ENCODE measurements at regions not wholly inside any gene's neighbourhood (a gene's known extent, or its start where the extent isn't known, plus 50 kb on each side); places are given as distances from the start of the nearest gene placed in this dataset.
"Not testable (repeated sequence)": the region's sequence is repeated elsewhere in the genome, so short reads cannot be mapped to it uniquely, and the experiment has no call there.

DNA sequence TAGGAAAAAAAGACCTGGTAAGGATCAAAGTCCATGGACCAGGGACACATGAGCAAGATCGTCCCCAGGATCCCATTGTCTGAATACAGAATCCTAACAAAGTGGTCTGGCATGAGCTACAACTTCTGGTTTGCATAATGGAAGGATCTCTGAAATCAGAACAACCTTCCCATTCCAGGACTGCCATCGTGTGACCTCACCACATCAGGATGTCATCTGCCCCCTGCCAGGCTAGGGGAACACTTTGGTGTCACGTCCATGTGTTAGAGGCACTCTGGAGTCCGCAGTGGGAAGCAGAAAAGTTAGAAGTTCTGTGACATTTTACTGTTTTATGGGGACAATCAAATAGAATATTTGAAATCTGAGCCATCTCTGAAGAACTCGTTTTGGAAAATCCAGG is 160.7 kb downstream of the RGS9 start:
- TF ChIP-seq, protein P1, sequence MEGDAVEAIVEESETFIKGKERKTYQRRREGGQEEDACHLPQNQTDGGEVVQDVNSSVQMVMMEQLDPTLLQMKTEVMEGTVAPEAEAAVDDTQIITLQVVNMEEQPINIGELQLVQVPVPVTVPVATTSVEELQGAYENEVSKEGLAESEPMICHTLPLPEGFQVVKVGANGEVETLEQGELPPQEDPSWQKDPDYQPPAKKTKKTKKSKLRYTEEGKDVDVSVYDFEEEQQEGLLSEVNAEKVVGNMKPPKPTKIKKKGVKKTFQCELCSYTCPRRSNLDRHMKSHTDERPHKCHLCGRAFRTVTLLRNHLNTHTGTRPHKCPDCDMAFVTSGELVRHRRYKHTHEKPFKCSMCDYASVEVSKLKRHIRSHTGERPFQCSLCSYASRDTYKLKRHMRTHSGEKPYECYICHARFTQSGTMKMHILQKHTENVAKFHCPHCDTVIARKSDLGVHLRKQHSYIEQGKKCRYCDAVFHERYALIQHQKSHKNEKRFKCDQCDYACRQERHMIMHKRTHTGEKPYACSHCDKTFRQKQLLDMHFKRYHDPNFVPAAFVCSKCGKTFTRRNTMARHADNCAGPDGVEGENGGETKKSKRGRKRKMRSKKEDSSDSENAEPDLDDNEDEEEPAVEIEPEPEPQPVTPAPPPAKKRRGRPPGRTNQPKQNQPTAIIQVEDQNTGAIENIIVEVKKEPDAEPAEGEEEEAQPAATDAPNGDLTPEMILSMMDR (IDR thresholded peaks at IDR 0.05; ENCODE audit: extremely low read depth, insufficient read depth, missing control alignments), result no peak
- no peak for DNase-seq (ENCODE audit: low spot score)
- in situ Hi-C loops (cut with MboI; ENCODE audit: low pct_unique_long_range_greater_than_20kb, low sequenced_read_pairs, unreplicated experiment), result loop anchor here (10.0 to 25.0 kb wide), 2 partner anchors 687 to 864 kb away; no protein-coding TSS in a partner anchor

- TF ChIP-seq, protein P1 (IDR thresholded peaks at IDR 0.05; ENCODE audit: extremely low read depth, insufficient read depth, missing control alignments), result no peak
- in situ Hi-C loops (cut with MboI; ENCODE audit: low pct_unique_long_range_greater_than_20kb, low sequenced_read_pairs, unreplicated experiment), result loop anchor here (10.0 to 25.0 kb wide), 2 partner anchors 687 to 865 kb away; no protein-coding TSS in a partner anchor
- DNase-seq (ENCODE audit: low spot score), result no peak
Measured at GRCh38 chr17:65297384-65297783, 160.2 kb downstream of the RGS9 start.

- TF ChIP-seq, protein P1 (IDR thresholded peaks at IDR 0.05; ENCODE audit: extremely low read depth, insufficient read depth, missing control alignments), result peak; percentile 79
- in situ Hi-C loops (cut with MboI; ENCODE audit: low pct_unique_long_range_greater_than_20kb, low sequenced_read_pairs, unreplicated experiment), result loop anchor here (10.0 to 25.0 kb wide), 2 partner anchors 691 to 868 kb away; no protein-coding TSS in a partner anchor
- DNase-seq (ENCODE audit: low spot score), result peak; percentile 74
Measured at GRCh38 chr17:65294181-65294719, 157.1 kb downstream of the RGS9 start.

DNA sequence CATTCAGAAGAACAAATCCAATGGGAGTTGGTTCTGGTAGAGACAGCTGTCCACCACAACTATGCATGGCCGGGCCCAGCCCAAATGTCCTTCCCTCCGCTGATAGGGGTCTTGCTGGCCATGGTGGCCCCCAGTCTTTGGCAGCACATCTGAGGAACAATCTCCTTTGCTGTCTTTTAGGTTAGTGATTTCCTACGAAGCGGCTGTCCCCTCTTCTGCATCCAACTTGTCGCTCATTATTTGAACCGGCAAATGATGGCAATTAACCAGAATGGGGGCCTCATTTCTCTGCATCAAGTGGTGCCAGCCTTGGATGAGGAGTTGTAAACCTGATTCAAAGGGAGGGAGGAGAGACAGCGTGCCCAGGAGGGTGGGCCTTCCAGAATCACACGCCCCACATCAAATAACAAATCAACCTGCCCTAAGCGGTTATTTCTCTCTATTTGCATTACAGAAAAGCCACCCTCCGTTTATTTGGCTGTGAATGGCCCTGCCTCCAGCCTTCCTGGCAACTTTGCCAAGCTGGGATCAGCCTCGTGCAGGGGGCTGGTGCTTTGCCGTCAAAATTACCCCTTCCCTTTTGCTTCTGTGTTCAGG is 156.5 kb downstream of the RGS9 start:
- in situ Hi-C loops (cut with MboI; ENCODE audit: low pct_unique_long_range_greater_than_20kb, low sequenced_read_pairs, unreplicated experiment), result loop anchor here (10.0 to 25.0 kb wide), 2 partner anchors 691 to 869 kb away; no protein-coding TSS in a partner anchor
- TF ChIP-seq, protein P1 (IDR thresholded peaks at IDR 0.05; ENCODE audit: extremely low read depth, insufficient read depth, missing control alignments), result no peak

DNA sequence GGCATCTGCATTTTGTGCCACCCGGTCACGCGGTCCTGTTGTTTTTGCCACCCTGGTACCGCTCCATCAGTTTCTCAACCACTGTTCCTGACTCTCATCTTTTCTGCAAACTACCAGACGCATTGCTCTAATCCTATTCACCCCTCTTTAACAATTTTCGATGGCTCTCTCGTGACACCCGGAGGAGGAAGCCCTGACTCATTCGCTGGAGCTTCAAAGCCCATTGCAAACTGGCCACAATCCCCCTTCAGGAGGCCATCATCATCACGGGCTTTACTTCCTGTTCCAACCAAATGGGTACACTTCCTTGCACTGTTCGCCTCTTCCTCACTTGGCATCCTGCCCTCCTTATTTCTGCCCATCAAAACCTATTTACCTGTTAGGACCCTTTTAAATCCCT is 155.3 kb downstream of the RGS9 start:
- DNase-seq (ENCODE audit: low spot score), result no peak
- in situ Hi-C loops (cut with MboI; ENCODE audit: low pct_unique_long_range_greater_than_20kb, low sequenced_read_pairs, unreplicated experiment), result loop anchor here (10.0 to 25.0 kb wide), 2 partner anchors 692 to 870 kb away; no protein-coding TSS in a partner anchor

More for the DNA sequence above, 156.5 kb downstream of the RGS9 start:
- no peak for DNase-seq (ENCODE audit: low spot score)

DNA sequence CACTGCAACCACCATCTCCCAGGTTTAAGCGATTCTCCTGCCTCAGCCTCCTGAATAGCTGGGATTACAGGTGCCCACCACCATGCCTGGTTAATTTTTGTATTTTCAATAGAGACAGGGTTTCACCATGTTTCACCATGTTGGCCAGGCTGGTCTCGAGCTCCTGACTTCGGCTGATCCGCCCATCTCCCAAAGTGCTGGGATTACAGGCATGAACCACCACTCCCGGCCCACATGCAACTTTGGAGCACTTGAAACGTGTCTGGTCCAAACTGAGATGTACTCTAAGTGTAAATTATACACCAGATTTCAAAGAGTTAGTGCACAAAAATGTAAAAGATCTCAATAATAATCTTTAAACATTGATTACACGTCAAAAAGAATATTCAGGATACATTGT is 154.1 kb downstream of the RGS9 start:
- DNase-seq (ENCODE audit: low spot score), result not testable (repeated sequence)
- in situ Hi-C loops (cut with MboI; ENCODE audit: low pct_unique_long_range_greater_than_20kb, low sequenced_read_pairs, unreplicated experiment), result loop anchor here (10.0 to 25.0 kb wide), 2 partner anchors 694 to 871 kb away; no protein-coding TSS in a partner anchor

More for the DNA sequence above, 155.3 kb downstream of the RGS9 start:
- TF ChIP-seq, protein P1 (IDR thresholded peaks at IDR 0.05; ENCODE audit: extremely low read depth, insufficient read depth, missing control alignments), result no peak

DNA sequence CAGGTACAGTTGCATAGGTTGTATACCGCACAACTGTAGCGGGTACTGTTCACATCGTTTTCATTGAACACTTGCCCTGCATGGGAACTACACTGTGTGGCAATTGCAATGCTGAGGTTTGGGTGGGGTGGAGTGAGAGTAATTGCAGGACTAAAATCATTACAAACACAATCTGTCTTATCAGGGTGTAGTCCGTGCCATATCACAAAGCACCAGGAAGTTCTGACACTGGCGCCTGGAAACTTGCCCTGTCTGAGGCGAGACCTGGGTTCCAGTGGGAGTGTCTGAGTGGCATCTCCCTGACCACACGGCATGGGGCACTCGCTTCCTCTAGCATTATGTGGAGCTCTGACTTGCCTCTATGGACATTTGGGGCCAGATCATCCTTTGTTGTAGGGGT is 153.4 kb downstream of the RGS9 start:
- no peak for DNase-seq (ENCODE audit: low spot score)
- TF ChIP-seq, protein P1 (IDR thresholded peaks at IDR 0.05; ENCODE audit: extremely low read depth, insufficient read depth, missing control alignments), result no peak
- in situ Hi-C loops (cut with MboI; ENCODE audit: low pct_unique_long_range_greater_than_20kb, low sequenced_read_pairs, unreplicated experiment), result loop anchor here (10.0 to 25.0 kb wide), 2 partner anchors 694 to 872 kb away; no protein-coding TSS in a partner anchor
